ENCODE measurements at regions not wholly inside any gene's neighbourhood (a gene's known extent, or its start where the extent isn't known, plus 50 kb on each side); places are given as distances from the start of the nearest gene placed in this dataset.

DNA sequence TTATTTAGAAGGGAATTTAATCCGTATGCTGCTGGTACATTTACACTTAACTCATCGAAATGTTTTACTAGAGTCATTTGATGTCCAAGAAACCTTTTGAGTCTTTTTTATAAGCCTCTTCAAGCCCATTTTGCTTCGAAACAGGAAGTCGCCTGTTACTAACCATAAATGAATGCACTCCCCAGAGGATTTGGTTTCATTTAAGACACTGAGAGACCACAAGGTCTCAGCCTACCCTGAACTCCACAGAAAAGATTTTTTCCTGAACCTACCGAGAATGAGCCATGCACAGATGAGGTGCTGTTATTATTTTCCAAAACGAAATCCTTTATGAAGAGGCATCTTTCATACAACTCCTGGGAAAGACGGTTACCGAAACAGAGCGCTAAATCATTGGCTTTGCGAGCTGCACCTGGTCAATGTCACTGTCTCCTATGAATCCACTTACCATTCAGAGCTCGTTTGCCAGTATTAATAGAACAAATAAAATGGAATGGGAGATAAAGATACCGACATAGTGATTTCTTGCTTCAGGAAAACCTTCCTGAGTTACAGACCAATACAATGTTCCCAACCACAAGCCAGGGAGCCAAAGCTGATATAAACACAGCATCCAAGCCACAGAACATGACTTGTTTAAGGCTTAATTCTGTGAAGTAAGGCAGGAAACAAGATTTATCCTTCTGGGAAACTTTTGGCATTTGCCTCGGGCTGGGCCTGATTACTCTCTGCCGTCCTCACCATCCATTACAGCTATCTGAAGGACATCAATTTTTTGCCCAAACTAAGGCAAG, 382.1 kb downstream of the OSR1 start:
- Histone ChIP-seq H3K9me3 (replicated peaks; ENCODE audit: control insufficient read depth, insufficient read depth, low read length) (no peaks in the 10 kb centered on the region), H3K9me1 (replicated peaks; ENCODE audit: control insufficient read depth, extremely low read depth, insufficient read depth, low read length) (no peaks in the 10 kb centered on the region), H4K20me1 (replicated peaks; ENCODE audit: control insufficient read depth, extremely low read depth, insufficient read depth, low read length) (no peaks in the 10 kb centered on the region), H2AFZ (ENCODE audit: low read depth, low read length) (no peak overlapping the region), H3K4me3 (replicated peaks in 1 of 3; ENCODE audit: insufficient read depth in 1 of 3, low read depth in 1 of 3, low read length in 3 of 3) (no peak overlapping the region), H3K27ac (ENCODE audit: insufficient read depth, low read depth, low read length) (no peak overlapping the region), H3K4me2 (ENCODE audit: insufficient read depth, low read length) (no peak overlapping the region), H3K79me2 (ENCODE audit: control insufficient read depth, insufficient read depth, low read length) (no peaks in the 10 kb centered on the region), H3K9ac (replicated peaks; ENCODE audit: extremely low read depth, insufficient read depth, low read length) (no peak overlapping the region), H3K27me3 (ENCODE audit: control insufficient read depth in 2 of 2, insufficient read depth in 2 of 2, low read length in 2 of 2) (no peaks in the 10 kb centered on the region), H3K36me3 (ENCODE audit: control insufficient read depth in 2 of 2, extremely low read depth in 1 of 2, insufficient read depth in 2 of 2, low read length in 2 of 2) (no peaks in the 10 kb centered on the region), H3K4me1 (ENCODE audit: control insufficient read depth, extremely low read depth, insufficient read depth, low read length) (no peaks in the 10 kb centered on the region)
- ChIA-PET CTCF (no interaction called here), POLR2A (no interaction called here)
- no peak for DNase-seq (ENCODE audit: low read depth, low spot score)
- intact Hi-C loops (cut with micrococcal nuclease) (no loop called here), dilution Hi-C loops (cut with MboI; ENCODE audit: extremely low pct_ligation_motif_present, low sequenced_read_pairs) (no loop called here)
- FAIRE-seq, result no peak
- TF ChIP-seq JUN (IDR thresholded peaks at IDR 0.05; ENCODE audit: borderline replicate concordance, insufficient read depth, insufficient read length, low read depth) (no peak), EZH2 (IDR thresholded peaks at IDR 0.05; ENCODE audit: borderline replicate concordance, low read depth, low read length, severe bottlenecking) (no peak), POLR2A (IDR thresholded peaks at IDR 0.05; ENCODE audit: low read depth, low read length) (no peak), POLR2AphosphoS5 (IDR thresholded peaks at IDR 0.05; ENCODE audit: insufficient read depth, low read depth, low read length) (no peak), FOS (IDR thresholded peaks at IDR 0.05; ENCODE audit: borderline replicate concordance, insufficient read depth, low read length) (no peak), MYC (IDR thresholded peaks at IDR 0.05; ENCODE audit: low read depth, low read length) (no peak), GATA2 (IDR thresholded peaks at IDR 0.05; ENCODE audit: insufficient read depth, insufficient read length, low read depth, low read length) (no peak)
- TF ChIP-seq, protein P1, sequence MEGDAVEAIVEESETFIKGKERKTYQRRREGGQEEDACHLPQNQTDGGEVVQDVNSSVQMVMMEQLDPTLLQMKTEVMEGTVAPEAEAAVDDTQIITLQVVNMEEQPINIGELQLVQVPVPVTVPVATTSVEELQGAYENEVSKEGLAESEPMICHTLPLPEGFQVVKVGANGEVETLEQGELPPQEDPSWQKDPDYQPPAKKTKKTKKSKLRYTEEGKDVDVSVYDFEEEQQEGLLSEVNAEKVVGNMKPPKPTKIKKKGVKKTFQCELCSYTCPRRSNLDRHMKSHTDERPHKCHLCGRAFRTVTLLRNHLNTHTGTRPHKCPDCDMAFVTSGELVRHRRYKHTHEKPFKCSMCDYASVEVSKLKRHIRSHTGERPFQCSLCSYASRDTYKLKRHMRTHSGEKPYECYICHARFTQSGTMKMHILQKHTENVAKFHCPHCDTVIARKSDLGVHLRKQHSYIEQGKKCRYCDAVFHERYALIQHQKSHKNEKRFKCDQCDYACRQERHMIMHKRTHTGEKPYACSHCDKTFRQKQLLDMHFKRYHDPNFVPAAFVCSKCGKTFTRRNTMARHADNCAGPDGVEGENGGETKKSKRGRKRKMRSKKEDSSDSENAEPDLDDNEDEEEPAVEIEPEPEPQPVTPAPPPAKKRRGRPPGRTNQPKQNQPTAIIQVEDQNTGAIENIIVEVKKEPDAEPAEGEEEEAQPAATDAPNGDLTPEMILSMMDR (IDR thresholded peaks at IDR 0.05; ENCODE audit: extremely low read depth in 1 of 2, insufficient read depth in 1 of 2, low read depth in 1 of 2, low read length in 2 of 2), result no peak
- TF ChIP-seq, protein P2, sequence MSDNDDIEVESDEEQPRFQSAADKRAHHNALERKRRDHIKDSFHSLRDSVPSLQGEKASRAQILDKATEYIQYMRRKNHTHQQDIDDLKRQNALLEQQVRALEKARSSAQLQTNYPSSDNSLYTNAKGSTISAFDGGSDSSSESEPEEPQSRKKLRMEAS (IDR thresholded peaks at IDR 0.05; ENCODE audit: insufficient read depth, insufficient read length), result no peak
- BruUV-seq (replicated peaks), result no TSS peak

All from endothelial cell of umbilical vein (primary cell).